NB4 (cell line): ENCODE measurements at regions not wholly inside any gene's neighbourhood (a gene's known extent, or its start where the extent isn't known, plus 50 kb on each side); places are given as distances from the start of the nearest gene placed in this dataset.

Experiments
- DNase-seq: peaks from one replicate; pipeline ENCODE4 v3.0.0; 2010; ENCODE audit warnings: low read depth
- H3K4me3 ChIP-seq: one replicate; pipeline ENCODE4 v1.5.1; 2011; ENCODE audit warnings: mild to moderate bottlenecking, low read depth, low read length, moderate library complexity
- MYC ChIP-seq: IDR thresholded peaks from 2 replicates; pipeline ENCODE4 v1.6.1; 2011; ENCODE audit warnings: low read depth, low read length
- POLR2A ChIP-seq: IDR thresholded peaks from 2 replicates; pipeline ENCODE4 v1.6.1; 2011; ENCODE audit warnings: mild to moderate bottlenecking; ENCODE audit not compliant: insufficient read length; ENCODE audit errors: extremely low read depth
- TF ChIP-seq, protein P1 (sequence below): IDR thresholded peaks from one replicate; pipeline ENCODE4 v1.5.1; 2012; ENCODE audit warnings: low read depth, low read length
- TF ChIP-seq, protein P2 (sequence below): IDR thresholded peaks from 2 replicates; pipeline ENCODE4 v1.6.1; 2011; ENCODE audit warnings: low read depth, low read length

DNA sequence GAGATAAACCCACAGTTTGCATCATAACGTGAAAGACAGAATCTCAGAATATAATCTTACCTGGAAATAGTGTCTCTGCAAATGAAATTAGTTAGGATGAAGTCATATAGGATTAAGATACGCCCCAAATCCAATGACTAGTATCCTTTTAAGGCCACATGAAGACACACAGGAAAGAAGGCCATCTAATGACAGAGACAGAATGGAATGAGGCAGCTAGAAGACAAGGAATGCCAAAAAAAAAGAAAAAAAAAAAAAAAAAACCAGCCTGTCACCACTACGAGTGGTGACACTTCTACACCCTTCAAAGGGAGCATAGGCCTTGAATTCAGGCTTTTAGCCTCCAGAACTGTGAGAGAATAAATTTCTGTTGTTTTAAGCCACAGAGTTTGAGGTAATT, 82.9 kb downstream of the HYCC1 start:
- no peak for DNase-seq
- no peak overlapping the region for H3K4me3 ChIP-seq
- TF ChIP-seq, protein P1, sequence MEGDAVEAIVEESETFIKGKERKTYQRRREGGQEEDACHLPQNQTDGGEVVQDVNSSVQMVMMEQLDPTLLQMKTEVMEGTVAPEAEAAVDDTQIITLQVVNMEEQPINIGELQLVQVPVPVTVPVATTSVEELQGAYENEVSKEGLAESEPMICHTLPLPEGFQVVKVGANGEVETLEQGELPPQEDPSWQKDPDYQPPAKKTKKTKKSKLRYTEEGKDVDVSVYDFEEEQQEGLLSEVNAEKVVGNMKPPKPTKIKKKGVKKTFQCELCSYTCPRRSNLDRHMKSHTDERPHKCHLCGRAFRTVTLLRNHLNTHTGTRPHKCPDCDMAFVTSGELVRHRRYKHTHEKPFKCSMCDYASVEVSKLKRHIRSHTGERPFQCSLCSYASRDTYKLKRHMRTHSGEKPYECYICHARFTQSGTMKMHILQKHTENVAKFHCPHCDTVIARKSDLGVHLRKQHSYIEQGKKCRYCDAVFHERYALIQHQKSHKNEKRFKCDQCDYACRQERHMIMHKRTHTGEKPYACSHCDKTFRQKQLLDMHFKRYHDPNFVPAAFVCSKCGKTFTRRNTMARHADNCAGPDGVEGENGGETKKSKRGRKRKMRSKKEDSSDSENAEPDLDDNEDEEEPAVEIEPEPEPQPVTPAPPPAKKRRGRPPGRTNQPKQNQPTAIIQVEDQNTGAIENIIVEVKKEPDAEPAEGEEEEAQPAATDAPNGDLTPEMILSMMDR, result no peak
- TF ChIP-seq, protein P2, sequence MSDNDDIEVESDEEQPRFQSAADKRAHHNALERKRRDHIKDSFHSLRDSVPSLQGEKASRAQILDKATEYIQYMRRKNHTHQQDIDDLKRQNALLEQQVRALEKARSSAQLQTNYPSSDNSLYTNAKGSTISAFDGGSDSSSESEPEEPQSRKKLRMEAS, result no peak
- TF ChIP-seq MYC, result no peak
- no peak for TF ChIP-seq POLR2A

DNA sequence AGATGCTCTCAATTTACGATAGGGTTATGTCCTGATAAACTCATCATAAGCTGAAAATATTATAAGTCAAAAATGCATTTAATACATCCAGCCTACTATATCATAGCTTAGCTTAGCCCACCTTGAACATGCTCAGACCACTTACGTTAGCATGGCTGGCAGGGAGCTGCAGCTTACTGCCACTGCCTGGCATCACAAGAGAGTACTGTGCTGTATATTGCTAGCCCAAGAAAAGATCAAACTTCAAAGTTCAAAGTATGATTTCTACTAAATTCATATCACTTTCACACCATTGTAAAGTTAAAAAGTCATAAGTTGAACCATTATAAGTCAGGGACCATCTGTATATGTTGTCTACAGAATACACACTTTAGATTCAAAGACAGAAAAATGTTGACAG, 91.6 kb downstream of the HYCC1 start:
- no peak overlapping the region for H3K4me3 ChIP-seq
- TF ChIP-seq MYC (no peak), POLR2A (no peak)
- TF ChIP-seq, protein P1, result no peak
- TF ChIP-seq, protein P2, result no peak
- DNase-seq, result no peak

DNA sequence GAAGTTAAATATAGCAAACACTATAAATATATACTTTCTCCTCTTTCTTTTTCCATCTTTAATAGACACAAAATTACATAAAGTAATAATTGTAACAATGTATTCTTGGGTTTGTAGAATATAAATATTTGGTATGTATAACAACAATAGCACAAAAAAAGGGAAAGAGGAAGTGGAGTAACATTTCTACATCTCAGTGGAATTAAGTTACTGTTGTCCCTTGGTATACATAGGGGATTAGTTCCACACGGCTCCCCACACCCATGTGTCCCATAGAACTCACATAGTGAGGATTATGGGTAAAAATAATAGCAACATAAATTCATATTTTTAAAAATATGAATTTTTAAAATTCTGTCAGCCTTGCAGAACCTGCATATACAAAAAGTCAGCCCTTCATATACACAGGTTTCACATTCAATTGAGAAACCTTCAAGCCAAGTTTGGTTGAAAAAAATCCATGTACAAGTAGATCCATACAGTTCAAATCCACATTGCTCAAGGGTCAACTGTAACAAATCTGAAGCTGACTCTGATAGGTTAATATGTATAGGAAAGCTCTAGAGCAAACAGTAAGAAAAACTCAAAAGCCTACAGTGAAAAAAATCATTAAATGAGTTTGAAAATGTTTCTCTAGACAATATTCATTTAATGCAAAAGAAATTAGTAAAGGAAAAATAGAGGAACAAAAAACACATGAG, 92.4 kb downstream of the HYCC1 start:
- DNase-seq, result peak; percentile 29
- no peak overlapping the region for H3K4me3 ChIP-seq
- TF ChIP-seq, protein P1, result no peak
- TF ChIP-seq, protein P2, result no peak
- TF ChIP-seq POLR2A (no peak), MYC (no peak)

DNA sequence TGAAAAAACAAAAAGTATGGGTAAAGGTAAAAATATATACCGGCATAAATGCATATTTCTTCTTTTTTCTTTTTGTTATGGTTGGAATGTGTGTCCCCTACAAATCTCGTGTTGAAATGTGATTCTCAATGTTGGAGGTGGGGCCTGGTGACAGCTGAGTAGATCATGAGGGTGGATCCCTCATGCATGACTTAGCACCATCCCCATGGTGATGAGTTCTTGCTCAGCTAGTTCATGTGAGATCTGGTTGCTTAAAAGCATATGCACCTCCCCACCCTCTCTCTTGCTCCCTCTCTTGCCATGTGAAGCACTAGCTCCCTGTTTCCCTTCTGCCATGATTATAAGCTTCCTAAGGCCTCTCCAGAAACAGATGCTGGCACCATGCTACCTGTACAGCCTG, 93.3 kb downstream of the HYCC1 start:
- no peak overlapping the region for H3K4me3 ChIP-seq
- TF ChIP-seq POLR2A, result no peak
- TF ChIP-seq, protein P2, result no peak
- TF ChIP-seq, protein P1, result no peak
- TF ChIP-seq MYC, result no peak
- DNase-seq, result no peak

DNA sequence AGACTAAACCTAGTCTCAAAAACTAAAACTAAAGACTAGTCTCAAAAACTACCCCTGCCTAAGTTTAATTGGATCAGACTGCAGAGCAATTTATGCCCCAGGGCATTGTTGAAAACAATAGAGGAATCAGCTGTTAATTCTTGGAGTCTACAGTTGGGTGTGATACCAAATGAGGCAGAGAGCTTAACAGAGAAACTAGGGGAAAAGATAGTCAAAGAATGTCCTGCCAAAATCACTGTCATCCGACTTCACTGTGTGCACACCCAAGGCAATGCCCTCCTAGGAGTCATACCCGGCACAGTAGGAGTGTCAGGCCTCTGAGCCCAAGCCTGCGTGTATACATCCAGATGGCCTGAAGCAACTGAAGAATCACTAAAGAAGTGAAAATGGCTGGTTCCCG, 90.5 kb upstream of the TOMM7 start:
- H3K4me3 ChIP-seq, result no peak overlapping the region
- DNase-seq, result no peak

More for the DNA sequence above, 90.5 kb upstream of the TOMM7 start:
- no peak for TF ChIP-seq MYC
- no peak for TF ChIP-seq POLR2A
- TF ChIP-seq, protein P2, result no peak
- TF ChIP-seq, protein P1, result no peak
